GM21515 (cell line): ENCODE measurements at regions not wholly inside any gene's neighbourhood (a gene's known extent, or its start where the extent isn't known, plus 50 kb on each side); places are given as distances from the start of the nearest gene placed in this dataset.
A peak's percentile ranks its signal among the peaks of the same experiment; 100 is the strongest.

Source experiments
- ATAC-seq: cut with Tn5 transposase; IDR thresholded peaks from one replicate; pipeline ENCODE4 v1.9.1; 2021; ENCODE audit not compliant: unreplicated experiment

GRCh38 chr3:116848248-116848829, 138.8 kb downstream of the TUSC7 start:
- no peak for ATAC-seq

GRCh38 chr3:116849261-116849688, 139.7 kb downstream of the TUSC7 start:
- no peak for ATAC-seq

GRCh38 chr3:116852803-116853202, 143.2 kb downstream of the TUSC7 start:
- no peak for ATAC-seq

- no peak for ATAC-seq
Observed at GRCh38 chr3:116863270-116863770, 153.7 kb downstream of the TUSC7 start.

- no peak for ATAC-seq
Observed at GRCh38 chr3:116863822-116864589, 154.4 kb downstream of the TUSC7 start.

GRCh38 chr3:116864590-116864927, 155.0 kb downstream of the TUSC7 start:
- ATAC-seq, result no peak

- no peak for ATAC-seq
Observed at GRCh38 chr3:116870379-116870778, 160.8 kb downstream of the TUSC7 start.

GRCh38 chr3:116871905-116872304, 162.3 kb downstream of the TUSC7 start:
- ATAC-seq, result no peak

- ATAC-seq, result no peak
Observed at GRCh38 chr3:116872688-116873087, 163.1 kb downstream of the TUSC7 start.

GRCh38 chr3:116873142-116873541, 163.6 kb downstream of the TUSC7 start:
- no peak for ATAC-seq

GRCh38 chr3:116877968-116878367, 168.4 kb downstream of the TUSC7 start:
- peak; percentile 80 for ATAC-seq

GRCh38 chr3:116886202-116886893, 176.8 kb downstream of the TUSC7 start:
- ATAC-seq, result peak; percentile 96

GRCh38 chr3:116896116-116896515, 186.5 kb downstream of the TUSC7 start:
- no peak for ATAC-seq

- ATAC-seq, result no peak
Observed at GRCh38 chr3:116897382-116897781, 187.8 kb downstream of the TUSC7 start.

GRCh38 chr3:116899253-116899652, 189.7 kb downstream of the TUSC7 start:
- ATAC-seq, result no peak

- ATAC-seq, result no peak
Observed at GRCh38 chr3:116905334-116905733, 195.8 kb downstream of the TUSC7 start.

- no peak for ATAC-seq
Observed at GRCh38 chr3:116905794-116906193, 196.2 kb downstream of the TUSC7 start.

GRCh38 chr3:116912116-116912515, 202.5 kb downstream of the TUSC7 start:
- no peak for ATAC-seq

GRCh38 chr3:116914004-116914403, 204.4 kb downstream of the TUSC7 start:
- no peak for ATAC-seq

- ATAC-seq, result no peak
Observed at GRCh38 chr3:116916836-116917235, 207.3 kb downstream of the TUSC7 start.

GRCh38 chr3:116920826-116921610, 211.4 kb downstream of the TUSC7 start:
- ATAC-seq, result no peak
